HCT116 (cell line): ENCODE measurements at regions not wholly inside any gene's neighbourhood (a gene's known extent, or its start where the extent isn't known, plus 50 kb on each side); places are given as distances from the start of the nearest gene placed in this dataset.

ENCODE experiments used
- ATAC-seq: fragments of 200-7000 bp; cut with Tn5 transposase; 2 replicates; pipeline ENCODE4 v1.9.1; 2020; ENCODE audit warnings: mild to moderate bottlenecking, moderate library complexity
- BruUV-seq: library from RNA; stranded (reverse); fragments of 400-500 nt; replicated peaks from 2 replicates; lab custom pipeline; 2021; lab: Mats Ljungman, UMichigan
- CTCF ChIA-PET: fragments of 300-600 bp; sonication (Branson Sonifier 250); formaldehyde crosslinking; loops from one replicate; lab custom pipeline; 2021; ENCODE audit warnings: antibody characterized with exemption; lab: Charles Lee
- POLR2A ChIA-PET: fragments of 300-600, 350-600 bp; sonication (Branson Sonifier 250); formaldehyde crosslinking; loops from one replicate; lab custom pipeline; 2021; ENCODE audit warnings: antibody characterized with exemption; lab: Charles Lee
- RAD21 ChIA-PET, 2 experiments: fragments of 300-600 bp; sonication (Branson Sonifier 250); formaldehyde crosslinking; loops; one replicate each; lab custom pipeline; 2023; ENCODE audit warnings: low total read pairs in 2 of 2; ENCODE audit not compliant: uncharacterized antibody in 2 of 2, unreplicated experiment in 2 of 2, low non-redundant PET in 1 of 2; lab: Charles Lee
- DNase-seq: peaks from one replicate; pipeline ENCODE4 v3.0.0-alpha.2; 2010; ENCODE audit warnings: low read depth, low spot score
- H2AFZ ChIP-seq: fragments of 200-600 bp; shearing (Covaris generic), sonication (generic); 2 replicates; pipeline ENCODE4 v1.6.1; 2017; ENCODE audit warnings: low read depth, mixed run types, mixed read lengths, antibody characterized with exemption, low read length; ENCODE audit not compliant: poor library complexity, severe bottlenecking
- H3K27ac ChIP-seq: 2 replicates; pipeline ENCODE4 v1.5.1; 2012; ENCODE audit warnings: low read depth, low read length
- H3K27me3 ChIP-seq: fragments of 200-600 bp; sonication (generic); 2 replicates; pipeline ENCODE4 v1.6.1; 2016; ENCODE audit warnings: mixed run types, low read length, mixed read lengths; ENCODE audit not compliant: insufficient read depth
- H3K36me3 ChIP-seq, 2 experiments: fragments of 200-500 bp in 1 of 2; fragments of 200-600 bp in 1 of 2; sonication (Bioruptor generic) in 1 of 2; sonication (generic) in 1 of 2; 2 replicates each; pipeline versions ENCODE4 v1.5.1 to v1.6.1; 2014 to 2016; ENCODE audit warnings: low read length in 2 of 2, inconsistent platforms in 1 of 2, mixed read lengths in 1 of 2, mixed run types in 1 of 2; ENCODE audit not compliant: insufficient read depth in 2 of 2, control insufficient read depth in 1 of 2
- H3K4me1 ChIP-seq, 2 experiments: fragments of 200-600 bp in 1 of 2; sonication (generic) in 1 of 2; 2 replicates each; pipeline versions ENCODE4 v1.5.1 to v1.6.1; 2012 to 2017; ENCODE audit warnings: low read length in 2 of 2, inconsistent platforms in 1 of 2, mild to moderate bottlenecking in 1 of 2, mixed read lengths in 1 of 2, mixed run types in 1 of 2, moderate library complexity in 1 of 2; ENCODE audit not compliant: insufficient read depth in 2 of 2, control insufficient read depth in 1 of 2
- H3K4me2 ChIP-seq: fragments of 200-600 bp; sonication (generic); 2 replicates; pipeline ENCODE4 v1.6.1; 2017; ENCODE audit warnings: mixed run types, low read length, mixed read lengths
- H3K4me3 ChIP-seq, 2 experiments: fragments of 200-600 bp in 1 of 2; sonication (generic) in 1 of 2; replicated peaks in 1 of 2; 2 replicates each; pipeline ENCODE4 v1.5.1; 2011 to 2016; ENCODE audit warnings: low read length in 2 of 2, control low read depth in 1 of 2, low read depth in 1 of 2, mild to moderate bottlenecking in 1 of 2, mixed read lengths in 1 of 2, mixed run types in 1 of 2
- H3K79me2 ChIP-seq: fragments of 200-600 bp; sonication (generic); 2 replicates; pipeline ENCODE4 v1.6.1; 2017; ENCODE audit warnings: mild to moderate bottlenecking, mixed run types, low read length, moderate library complexity, mixed read lengths; ENCODE audit not compliant: insufficient read depth
- H3K9ac ChIP-seq: fragments of 200-600 bp; sonication (generic); 2 replicates; pipeline ENCODE4 v1.6.1; 2016; ENCODE audit warnings: low read length, mixed read lengths
- H3K9me2 ChIP-seq: fragments of 200-600 bp; sonication (generic), shearing (Covaris generic); 2 replicates; pipeline ENCODE4 v1.6.1; 2017; ENCODE audit warnings: mixed run types, mild to moderate bottlenecking, moderate library complexity; ENCODE audit not compliant: insufficient read depth
- H3K9me3 ChIP-seq, 2 experiments: fragments of 200-500 bp in 1 of 2; fragments of 200-600 bp in 1 of 2; sonication (Bioruptor generic) in 1 of 2; sonication (generic) in 1 of 2; 2 replicates each; pipeline ENCODE4 v1.6.1; 2014 to 2017; ENCODE audit warnings: low read length in 2 of 2, mixed read lengths in 2 of 2, inconsistent platforms in 1 of 2, low read depth in 1 of 2, mild to moderate bottlenecking in 1 of 2, mixed run types in 1 of 2, moderate library complexity in 1 of 2; ENCODE audit not compliant: control insufficient read depth in 1 of 2, insufficient read depth in 1 of 2
- H4K20me1 ChIP-seq: fragments of 200-600 bp; sonication (generic), shearing (Covaris generic); 2 replicates; pipeline ENCODE4 v1.6.1; 2017; ENCODE audit warnings: mixed run types, mild to moderate bottlenecking, moderate library complexity; ENCODE audit not compliant: insufficient read depth
- CEBPB ChIP-seq: IDR thresholded peaks from 2 replicates; pipeline ENCODE4 v1.6.1; 2012; ENCODE audit warnings: low read depth
- FOSL1 ChIP-seq: IDR thresholded peaks from 2 replicates; pipeline ENCODE4 v1.6.1; 2012; ENCODE audit warnings: low read depth
- POLR2AphosphoS5 ChIP-seq: IDR thresholded peaks from 2 replicates; pipeline ENCODE4 v1.6.1; 2011; ENCODE audit warnings: mild to moderate bottlenecking, low read depth, low read length, moderate library complexity
- SIN3A ChIP-seq: IDR thresholded peaks from 2 replicates; pipeline ENCODE4 v1.6.1; 2012; ENCODE audit warnings: low read depth
- SP1 ChIP-seq: IDR thresholded peaks from 2 replicates; pipeline ENCODE4 v1.6.1; 2012; ENCODE audit warnings: low read depth
- SRF ChIP-seq: IDR thresholded peaks from 2 replicates; pipeline ENCODE4 v1.6.1; 2012; ENCODE audit warnings: low read depth
- ZFX ChIP-seq: fragments of 450-650 bp; IDR thresholded peaks from 2 replicates; pipeline ENCODE4 v1.6.1; 2017
- intact Hi-C: fragments of 100-400 bp; cut with micrococcal nuclease; formaldehyde crosslinking; loops from 2 replicates; pipeline ENCODE4 v1.10.0; 2022
- TF ChIP-seq, protein P1 (sequence below), 3 experiments: fragments of 200-600 bp in 1 of 3; sonication (generic) in 1 of 3; IDR thresholded peaks in 2 of 3; conservative IDR thresholded peaks in 1 of 3; 2 replicates each; pipeline ENCODE4 v1.5.1; 2012 to 2017; ENCODE audit warnings: low read depth in 2 of 3, low read length in 2 of 3, antibody characterized with exemption in 1 of 3, borderline replicate concordance in 1 of 3, control low read depth in 1 of 3, mild to moderate bottlenecking in 1 of 3, mixed read lengths in 1 of 3, mixed run types in 1 of 3, moderate library complexity in 1 of 3; ENCODE audit not compliant: insufficient read depth in 1 of 3
- TF ChIP-seq, protein P2 (sequence below): IDR thresholded peaks from 2 replicates; pipeline ENCODE4 v1.6.1; 2012
- TF ChIP-seq, protein P3 (sequence below): IDR thresholded peaks from 2 replicates; pipeline ENCODE4 v1.6.1; 2011; ENCODE audit warnings: mild to moderate bottlenecking, low read length, moderate library complexity; ENCODE audit not compliant: insufficient replicate concordance; ENCODE audit errors: extremely low read depth

DNA sequence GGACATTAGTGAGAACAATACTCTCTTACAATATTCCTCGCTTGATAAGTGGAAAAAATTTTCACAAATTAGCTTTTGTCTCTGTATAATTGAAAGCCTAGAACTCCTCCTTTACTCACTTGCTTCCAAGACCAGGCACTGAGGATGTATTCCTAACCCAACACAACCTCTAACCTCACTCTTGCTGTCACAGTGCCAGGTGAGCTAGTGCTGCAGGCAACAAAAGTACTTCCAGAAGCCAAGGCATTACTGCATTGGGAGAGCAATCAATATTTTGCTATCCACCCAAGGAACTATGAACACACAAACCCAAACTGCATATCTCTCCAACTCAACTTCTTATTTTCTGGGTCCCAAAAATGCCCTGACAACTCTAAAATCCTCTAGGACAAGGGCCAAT is 1081.0 kb downstream of the VRK1 start:
- Histone ChIP-seq H3K9me3 (no peaks in the 10 kb centered on the region), H3K4me2 (no peak overlapping the region), H3K36me3 (no peaks in the 10 kb centered on the region), H3K9me2 (no peaks in the 10 kb centered on the region), H3K27me3 (no peaks in the 10 kb centered on the region), H3K79me2 (no peaks in the 10 kb centered on the region), H3K9ac (no peak overlapping the region), H2AFZ (no peak overlapping the region), H3K4me3 (no peak overlapping the region), H4K20me1 (no peaks in the 10 kb centered on the region), H3K27ac (no peak overlapping the region), H3K4me1 (no peaks in the 10 kb centered on the region)
- intact Hi-C loops, result no loop called here
- no TSS peak for BruUV-seq
- POLR2A ChIA-PET, result no interaction called here
- no peak for TF ChIP-seq ZFX
- TF ChIP-seq POLR2AphosphoS5, result no peak
- no peak for TF ChIP-seq FOSL1
- no peak for TF ChIP-seq SIN3A
- TF ChIP-seq SP1, result no peak
- TF ChIP-seq, protein P1, sequence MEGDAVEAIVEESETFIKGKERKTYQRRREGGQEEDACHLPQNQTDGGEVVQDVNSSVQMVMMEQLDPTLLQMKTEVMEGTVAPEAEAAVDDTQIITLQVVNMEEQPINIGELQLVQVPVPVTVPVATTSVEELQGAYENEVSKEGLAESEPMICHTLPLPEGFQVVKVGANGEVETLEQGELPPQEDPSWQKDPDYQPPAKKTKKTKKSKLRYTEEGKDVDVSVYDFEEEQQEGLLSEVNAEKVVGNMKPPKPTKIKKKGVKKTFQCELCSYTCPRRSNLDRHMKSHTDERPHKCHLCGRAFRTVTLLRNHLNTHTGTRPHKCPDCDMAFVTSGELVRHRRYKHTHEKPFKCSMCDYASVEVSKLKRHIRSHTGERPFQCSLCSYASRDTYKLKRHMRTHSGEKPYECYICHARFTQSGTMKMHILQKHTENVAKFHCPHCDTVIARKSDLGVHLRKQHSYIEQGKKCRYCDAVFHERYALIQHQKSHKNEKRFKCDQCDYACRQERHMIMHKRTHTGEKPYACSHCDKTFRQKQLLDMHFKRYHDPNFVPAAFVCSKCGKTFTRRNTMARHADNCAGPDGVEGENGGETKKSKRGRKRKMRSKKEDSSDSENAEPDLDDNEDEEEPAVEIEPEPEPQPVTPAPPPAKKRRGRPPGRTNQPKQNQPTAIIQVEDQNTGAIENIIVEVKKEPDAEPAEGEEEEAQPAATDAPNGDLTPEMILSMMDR (IDR thresholded peaks at IDR 0.05 in 2 of 3, conservative IDR thresholded peaks at IDR 0.05 in 1 of 3; ENCODE audit: borderline replicate concordance in 1 of 3, insufficient read depth in 1 of 3, low read depth in 2 of 3, low read length in 2 of 3), result no peak
- TF ChIP-seq SRF, result no peak
- TF ChIP-seq, protein P2, sequence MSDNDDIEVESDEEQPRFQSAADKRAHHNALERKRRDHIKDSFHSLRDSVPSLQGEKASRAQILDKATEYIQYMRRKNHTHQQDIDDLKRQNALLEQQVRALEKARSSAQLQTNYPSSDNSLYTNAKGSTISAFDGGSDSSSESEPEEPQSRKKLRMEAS, result no peak
- no peak for TF ChIP-seq CEBPB
- TF ChIP-seq, protein P3, sequence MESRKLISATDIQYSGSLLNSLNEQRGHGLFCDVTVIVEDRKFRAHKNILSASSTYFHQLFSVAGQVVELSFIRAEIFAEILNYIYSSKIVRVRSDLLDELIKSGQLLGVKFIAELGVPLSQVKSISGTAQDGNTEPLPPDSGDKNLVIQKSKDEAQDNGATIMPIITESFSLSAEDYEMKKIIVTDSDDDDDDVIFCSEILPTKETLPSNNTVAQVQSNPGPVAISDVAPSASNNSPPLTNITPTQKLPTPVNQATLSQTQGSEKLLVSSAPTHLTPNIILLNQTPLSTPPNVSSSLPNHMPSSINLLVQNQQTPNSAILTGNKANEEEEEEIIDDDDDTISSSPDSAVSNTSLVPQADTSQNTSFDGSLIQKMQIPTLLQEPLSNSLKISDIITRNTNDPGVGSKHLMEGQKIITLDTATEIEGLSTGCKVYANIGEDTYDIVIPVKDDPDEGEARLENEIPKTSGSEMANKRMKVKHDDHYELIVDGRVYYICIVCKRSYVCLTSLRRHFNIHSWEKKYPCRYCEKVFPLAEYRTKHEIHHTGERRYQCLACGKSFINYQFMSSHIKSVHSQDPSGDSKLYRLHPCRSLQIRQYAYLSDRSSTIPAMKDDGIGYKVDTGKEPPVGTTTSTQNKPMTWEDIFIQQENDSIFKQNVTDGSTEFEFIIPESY, result no peak
- no peak for ATAC-seq
- CTCF ChIA-PET, result no interaction called here
- DNase-seq, result no peak
- RAD21 ChIA-PET, result no interaction called here
